B cell (primary cell): ENCODE measurements at regions not wholly inside any gene's neighbourhood (a gene's known extent, or its start where the extent isn't known, plus 50 kb on each side); places are given as distances from the start of the nearest gene placed in this dataset.

Source experiments
- ATAC-seq: fragments of 200-7000 bp; cut with Tn5 transposase; one replicate; pipeline ENCODE4 v1.10.0; 2021; ENCODE audit warnings: low read depth, mild to moderate bottlenecking, moderate number of reproducible peaks, moderate library complexity
- CTCF ChIA-PET: fragments of 350-600 bp; sonication (Branson Sonifier 250); formaldehyde crosslinking; loops from one replicate; lab custom pipeline; 2021; ENCODE audit warnings: antibody characterized with exemption, inconsistent platforms; lab: Charles Lee
- POLR2A ChIA-PET: fragments of 350-600 bp; sonication (Branson Sonifier 250); formaldehyde crosslinking; loops from one replicate; lab custom pipeline; 2021; ENCODE audit warnings: antibody characterized with exemption; lab: Charles Lee
- DNase-seq: peaks from one replicate; pipeline ENCODE4 v3.0.0; 2013
- H2AFZ ChIP-seq: 2 replicates; pipeline ENCODE4 v1.6.1; 2012; ENCODE audit warnings: mild to moderate bottlenecking, low read depth, low read length; ENCODE audit not compliant: insufficient read depth, poor library complexity, severe bottlenecking
- H3K27ac ChIP-seq, 2 donors: 1 replicate in 1 of 2; 2 replicates in 1 of 2; pipeline ENCODE4 v1.5.1; 2012 to 2013; ENCODE audit warnings: low read length in 2 of 2, mild to moderate bottlenecking in 2 of 2, moderate library complexity in 1 of 2
- H3K27me3 ChIP-seq, 4 experiments: fragments of 200-600 bp in 1 of 4; sonication (generic) in 1 of 4; replicated peaks in 1 of 4; 1 replicate in 2 of 4; 2 replicates in 2 of 4; pipeline versions ENCODE4 v1.6.1 to v1.7.0; 2013 to 2016; ENCODE audit warnings: low read length in 3 of 4, mild to moderate bottlenecking in 2 of 4, mixed read lengths in 1 of 4, moderate library complexity in 1 of 4; ENCODE audit not compliant: insufficient read depth in 4 of 4, control insufficient read depth in 3 of 4; ENCODE audit errors: control extremely low read depth in 1 of 4
- H3K36me3 ChIP-seq, 2 experiments: replicated peaks in 1 of 2; 1 replicate in 1 of 2; 2 replicates in 1 of 2; pipeline versions ENCODE4 v1.6.1 to v1.7.1; 2013; ENCODE audit warnings: low read length in 1 of 2; ENCODE audit not compliant: insufficient read depth in 2 of 2, control insufficient read depth in 1 of 2; ENCODE audit errors: control extremely low read depth in 1 of 2, extremely low read depth in 1 of 2
- H3K4me1 ChIP-seq, 2 donors: fragments of 200-600 bp in 1 of 2; sonication (generic) in 1 of 2; 1 replicate in 1 of 2; 2 replicates in 1 of 2; pipeline versions ENCODE4 v1.5.1 to v1.6.1; 2013 to 2017; ENCODE audit warnings: low read length in 2 of 2; ENCODE audit not compliant: control insufficient read depth in 2 of 2, insufficient read depth in 2 of 2
- H3K4me2 ChIP-seq: replicated peaks from 2 replicates; pipeline ENCODE3; 2012; ENCODE audit warnings: mild to moderate bottlenecking, low read depth, low read length; ENCODE audit not compliant: poor library complexity, severe bottlenecking
- H3K4me3 ChIP-seq, 5 experiments: fragments of 200-600 bp in 1 of 5; sonication (generic) in 1 of 5; 1 replicate in 3 of 5; 2 replicates in 2 of 5; pipeline versions ENCODE4 v1.5.1 to v1.7.0; 2011 to 2016; ENCODE audit warnings: low read length in 4 of 5, mild to moderate bottlenecking in 4 of 5, low read depth in 2 of 5, control low read depth in 1 of 5, moderate library complexity in 1 of 5; ENCODE audit not compliant: insufficient read depth in 1 of 5; ENCODE audit errors: control extremely low read depth in 1 of 5, extremely low read depth in 1 of 5
- H3K79me2 ChIP-seq: fragments of 200-600 bp; sonication (generic); one replicate; pipeline ENCODE4 v1.6.0; 2016; ENCODE audit warnings: low read length; ENCODE audit not compliant: control insufficient read depth, insufficient read depth
- H3K9ac ChIP-seq: fragments of 200-600 bp; sonication (generic); 2 replicates; pipeline ENCODE4 v1.6.1; 2017; ENCODE audit warnings: mild to moderate bottlenecking, low read length, moderate library complexity
- H3K9me3 ChIP-seq, 3 donors: one replicate each; pipeline versions ENCODE4 v1.6.1 to v1.7.1; 2013; ENCODE audit warnings: low read length in 2 of 3; ENCODE audit not compliant: control insufficient read depth in 2 of 3, insufficient read depth in 1 of 3; ENCODE audit errors: control extremely low read depth in 1 of 3
- H4K20me1 ChIP-seq: 2 replicates; pipeline ENCODE4 v1.6.0; 2012; ENCODE audit warnings: mild to moderate bottlenecking, low read length; ENCODE audit not compliant: insufficient read depth, control insufficient read depth, poor library complexity, severe bottlenecking
- H3K27ac Mint-ChIP-seq: one replicate; pipeline ENCODE4 v1.8.0; 2021; ENCODE audit warnings: mixed read lengths
- H3K27me3 Mint-ChIP-seq: one replicate; pipeline ENCODE4 v1.8.0; 2021; ENCODE audit warnings: mixed read lengths
- H3K4me1 Mint-ChIP-seq: one replicate; pipeline ENCODE4 v1.8.0; 2021; ENCODE audit warnings: mixed read lengths
- H3K4me3 Mint-ChIP-seq: one replicate; pipeline ENCODE4 v1.8.0; 2021; ENCODE audit warnings: mixed read lengths
- H3K9me3 Mint-ChIP-seq: one replicate; pipeline ENCODE4 v1.8.0; 2022; ENCODE audit warnings: mixed read lengths; ENCODE audit not compliant: insufficient read depth
- CTCF ChIP-seq: fragments of 200-600 bp; IDR thresholded peaks from one replicate; pipeline ENCODE4 v1.8.0; 2022; ENCODE audit warnings: antibody characterized with exemption, mild to moderate bottlenecking
- EZH2 ChIP-seq: IDR thresholded peaks from 2 replicates; pipeline ENCODE4 v1.6.1; 2012; ENCODE audit warnings: borderline replicate concordance, low read depth, mild to moderate bottlenecking, moderate library complexity, low read length; ENCODE audit not compliant: insufficient read depth, poor library complexity, severe bottlenecking
- WGBS: methylation state at CpG from one replicate; pipeline ENCODE4 v1.1.5; 2013; ENCODE audit warnings: missing lambda C conversion rate; ENCODE audit not compliant: insufficient coverage; 5-methylcytosine and 5-hydroxymethylcytosine counted together
- intact Hi-C: fragments of 100-400 bp; cut with micrococcal nuclease; formaldehyde crosslinking; loops from one replicate; pipeline ENCODE4 v1.10.0; 2022

- 97% methylated on average over 14 of the region's 14 CpGs for WGBS
- POLR2A ChIA-PET, result no interaction called here
- H3K4me3 Mint-ChIP-seq, result no peak overlapping the region
Measured at GRCh38 chr14:100394886-100395672, 71.9 kb downstream of the SLC25A47 start.

More at GRCh38 chr14:100394886-100395672, 71.9 kb downstream of the SLC25A47 start:
- Mint-ChIP-seq H3K9me3 (no peaks in the 10 kb centered on the region), H3K4me1 (no peaks in the 10 kb centered on the region), H3K27ac (no peak overlapping the region), H3K27me3 (no peaks in the 10 kb centered on the region)
- Histone ChIP-seq H3K36me3 (no peaks in the 10 kb centered on the region), H3K4me2 (no peak overlapping the region), H3K4me1 (no peaks in the 10 kb centered on the region), H2AFZ (no peak overlapping the region), H3K9me3 (no peaks in the 10 kb centered on the region), H3K27ac (no peak overlapping the region), H3K4me3 (no peak overlapping the region), H4K20me1 (no peaks in the 10 kb centered on the region), H3K27me3 (no peaks in the 10 kb centered on the region), H3K79me2 (peaks cover 12% of the 10 kb centered on the region), H3K9ac (no peak overlapping the region)
- no peak for DNase-seq
- no peak for ATAC-seq
- CTCF ChIA-PET, result interaction anchor here (1.1 kb wide), 1 partner anchor 10 kb away, joined by 3 read pairs; no protein-coding TSS in a partner anchor
- TF ChIP-seq CTCF, result no peak
- no peak for TF ChIP-seq EZH2
- intact Hi-C loops, result no loop called here
